ENCODE measurements at regions not wholly inside any gene's neighbourhood (a gene's known extent, or its start where the extent isn't known, plus 50 kb on each side); places are given as distances from the start of the nearest gene placed in this dataset.

DNA sequence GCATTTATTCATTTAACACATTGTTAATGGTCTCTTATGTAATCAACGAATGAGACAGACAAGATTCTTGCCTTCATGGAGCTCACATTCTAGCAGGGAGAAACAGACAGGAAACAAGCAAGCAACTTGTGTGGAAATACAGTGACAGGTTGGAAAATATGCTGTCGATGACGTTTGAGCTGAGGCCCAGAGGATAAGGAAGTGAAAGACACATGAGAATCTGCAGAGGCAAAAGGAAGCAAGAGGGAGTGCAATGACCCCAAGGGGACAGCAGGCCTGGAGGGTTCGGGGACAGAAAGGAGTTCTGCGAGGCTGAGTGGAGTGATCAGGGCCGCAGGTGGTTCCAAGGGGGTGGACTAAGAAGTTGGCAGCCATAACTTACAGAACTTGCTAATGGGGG lies 60.6 kb upstream of the AKT3 start:
- no peak for DNase-seq

DNA sequence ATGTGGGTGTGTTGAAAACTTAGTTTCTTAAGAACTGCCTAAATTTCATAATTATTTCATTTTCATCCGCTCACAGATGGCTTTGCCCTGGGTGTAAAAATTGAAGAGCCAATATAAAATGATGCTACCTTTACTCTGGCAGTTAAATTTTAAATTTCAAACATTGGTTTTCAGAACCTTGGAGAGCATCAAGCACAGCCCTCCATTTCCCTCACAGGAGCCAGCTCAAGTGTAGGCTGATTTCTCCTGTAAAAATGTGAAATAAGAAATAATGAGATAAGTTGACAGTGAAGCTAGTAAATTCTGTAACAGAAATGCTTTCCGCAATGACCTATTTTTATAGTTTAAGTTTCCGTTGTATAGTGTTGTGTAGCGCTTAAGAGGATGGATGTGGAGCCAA lies 53.9 kb upstream of the AKT3 start:
- DNase-seq, result no peak

DNA sequence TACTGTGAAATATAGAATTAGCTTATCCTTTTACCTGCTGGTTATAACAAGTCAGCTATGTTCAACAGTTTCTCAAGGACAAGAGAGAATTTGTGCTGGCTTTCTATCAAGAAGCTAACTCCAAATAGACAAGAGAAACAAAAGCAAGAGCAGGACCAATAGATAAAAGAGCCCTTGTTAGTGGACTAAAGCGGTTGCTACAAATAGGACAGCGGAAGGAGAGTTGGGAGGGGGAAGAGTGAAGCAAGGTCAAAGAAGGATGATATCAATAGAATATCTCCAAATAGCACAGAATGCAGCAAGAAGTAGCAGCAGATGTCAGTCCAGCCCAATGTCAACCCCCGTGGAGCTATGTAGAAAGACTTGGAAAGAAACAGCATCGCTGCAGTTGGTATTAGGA lies 53.0 kb upstream of the AKT3 start:
- DNase-seq, result no peak

DNA sequence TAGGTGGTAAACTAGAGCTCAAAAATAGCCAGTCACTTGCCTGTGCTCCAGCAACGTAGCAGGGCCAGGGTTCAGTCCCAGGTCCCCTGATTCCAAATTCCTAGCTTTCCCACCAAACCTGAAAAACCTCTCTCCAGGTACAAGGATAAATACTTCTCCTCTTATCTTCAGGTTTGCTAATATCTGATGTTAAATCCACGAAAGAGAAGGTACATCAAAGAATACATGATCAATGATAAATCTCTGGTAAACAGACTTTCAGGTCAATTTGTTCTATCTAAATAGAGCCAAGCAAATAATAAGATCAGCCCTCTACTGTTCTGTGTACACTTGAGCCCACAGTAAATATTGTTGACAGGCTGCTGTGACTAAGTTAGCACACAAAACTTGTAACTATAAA lies 52.1 kb upstream of the AKT3 start:
- DNase-seq, result no peak
